NCI-H2196 treated with DMSO at 0.1 percent for 48 hours (cell line): ENCODE measurements at regions not wholly inside any gene's neighbourhood (a gene's known extent, or its start where the extent isn't known, plus 50 kb on each side); places are given as distances from the start of the nearest gene placed in this dataset.

Experiments
- DNase-seq: peaks from one replicate; lab custom pipeline; 2025; ENCODE audit not compliant: unreplicated experiment; lab: John Stamatoyannopoulos, UW

DNA sequence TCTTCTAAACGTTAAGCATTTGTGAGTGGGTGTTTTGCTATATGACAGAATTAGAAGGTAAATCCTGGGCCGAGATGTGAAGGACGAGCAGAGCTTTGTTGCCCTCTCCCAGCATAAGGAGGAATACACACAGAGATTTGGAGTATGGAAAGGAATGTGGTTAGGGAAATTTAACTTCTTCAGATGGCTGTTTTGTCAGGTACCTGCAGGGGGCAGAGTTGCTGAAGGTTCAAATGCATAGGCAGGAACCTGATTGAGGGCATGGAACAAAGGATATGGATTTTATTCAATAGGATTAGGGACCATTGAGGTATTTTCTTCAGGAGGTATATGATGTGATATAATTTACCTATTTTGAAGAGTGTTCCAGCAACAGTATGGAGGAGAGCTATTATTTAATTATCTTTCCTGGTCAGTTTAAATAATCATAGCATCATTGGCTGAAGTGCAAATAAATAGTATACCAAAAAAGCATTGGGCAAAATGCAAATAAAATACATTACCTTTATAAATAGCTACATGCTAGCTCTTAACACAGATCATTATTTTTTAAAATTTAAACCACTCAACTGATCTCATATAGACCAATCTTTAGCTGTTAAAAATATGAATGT is 143.6 kb downstream of the SLIT2 start:
- DNase-seq, result no peak

DNA sequence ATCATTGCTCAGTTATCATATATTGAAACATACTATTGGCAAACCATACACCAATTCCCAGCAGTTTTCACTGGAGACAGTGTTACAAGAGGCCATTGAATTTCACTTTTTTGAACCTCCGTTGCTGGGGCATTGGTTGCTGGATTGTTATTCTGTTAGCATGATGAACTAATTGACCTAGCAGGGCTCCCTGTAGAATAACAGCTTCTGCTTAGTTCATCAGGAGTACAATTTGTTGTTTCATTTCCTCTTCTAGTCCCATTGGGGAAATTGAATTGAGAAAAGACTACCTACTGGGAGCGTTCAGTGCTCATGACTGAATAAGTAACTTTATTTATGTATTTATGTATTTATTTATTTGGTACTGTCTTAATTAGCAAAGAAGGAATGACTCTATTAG is 151.6 kb downstream of the SLIT2 start:
- no peak for DNase-seq

DNA sequence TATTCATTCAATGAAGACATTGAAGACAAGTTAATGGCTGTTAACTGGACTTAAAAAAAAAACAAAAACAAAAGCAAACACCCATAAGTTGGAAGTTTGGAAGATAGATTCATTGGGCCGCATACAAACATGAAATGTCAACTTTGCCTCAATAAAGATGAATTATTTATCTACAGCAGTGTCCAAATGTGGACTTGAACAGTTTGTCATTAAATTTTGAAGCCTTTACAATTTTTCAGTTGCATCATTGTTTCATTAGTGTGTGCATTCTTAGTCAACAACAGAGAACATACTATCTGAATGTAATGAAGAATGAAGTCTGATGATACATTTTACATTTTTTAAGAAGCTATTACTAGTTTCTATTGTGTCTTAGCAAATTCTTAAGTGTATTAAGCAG is 152.1 kb downstream of the SLIT2 start:
- no peak for DNase-seq

DNA sequence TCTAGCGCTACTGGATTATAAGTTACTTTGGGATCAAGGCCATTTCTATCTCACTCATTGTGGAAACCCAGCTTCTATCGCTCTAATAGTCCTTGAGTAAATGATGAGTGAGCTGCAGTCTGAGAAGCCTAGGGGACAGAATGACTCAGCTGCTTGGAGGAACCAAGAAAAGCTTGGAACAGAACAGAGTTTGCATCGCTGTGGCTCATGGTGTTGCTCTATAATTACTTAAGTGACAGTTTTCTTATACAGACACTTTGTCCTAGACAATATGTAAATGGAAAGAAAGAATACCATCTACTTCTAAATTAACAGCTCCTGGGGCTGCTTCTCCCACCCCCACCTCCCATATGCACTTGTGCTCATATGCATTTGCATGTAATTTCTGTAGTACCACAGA is 156.9 kb downstream of the SLIT2 start:
- DNase-seq, result no peak

DNA sequence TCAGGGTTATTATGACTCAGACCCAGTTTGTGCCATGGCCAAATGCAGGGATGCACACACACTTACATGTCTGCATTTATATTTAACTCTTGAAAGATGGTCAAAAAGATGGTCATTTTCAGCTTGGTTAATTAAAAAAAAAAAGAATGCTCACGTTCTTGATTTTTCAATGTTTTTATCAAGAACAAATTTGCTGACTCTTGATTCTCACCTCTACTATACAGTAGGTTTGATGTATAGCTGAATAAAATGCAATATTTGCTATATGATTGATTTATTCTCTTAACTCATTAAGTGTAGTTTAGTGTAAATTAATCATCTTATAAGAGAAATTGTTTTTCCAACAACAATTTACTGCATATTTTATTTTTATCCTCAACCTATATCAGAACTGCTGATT is 160.4 kb downstream of the SLIT2 start:
- DNase-seq, result no peak

DNA sequence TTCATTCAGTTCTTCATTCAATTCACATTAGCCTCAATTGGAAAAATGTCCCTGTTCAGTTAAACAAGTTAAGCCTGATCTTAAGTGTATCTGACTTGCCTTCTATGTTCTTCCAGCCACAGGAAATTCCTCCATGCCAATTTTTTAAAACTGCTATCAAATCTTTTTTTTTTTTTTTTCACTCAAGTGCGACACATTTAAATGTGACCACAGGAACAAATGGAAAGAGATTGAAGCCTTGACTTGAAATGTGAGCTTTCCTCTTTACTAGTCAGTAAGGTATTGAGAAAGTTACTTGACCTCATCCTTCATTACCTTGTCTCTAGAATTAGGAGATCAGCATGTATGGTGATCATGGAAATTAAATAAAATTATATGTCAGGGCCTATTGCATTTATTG is 165.1 kb downstream of the SLIT2 start:
- DNase-seq, result no peak

DNA sequence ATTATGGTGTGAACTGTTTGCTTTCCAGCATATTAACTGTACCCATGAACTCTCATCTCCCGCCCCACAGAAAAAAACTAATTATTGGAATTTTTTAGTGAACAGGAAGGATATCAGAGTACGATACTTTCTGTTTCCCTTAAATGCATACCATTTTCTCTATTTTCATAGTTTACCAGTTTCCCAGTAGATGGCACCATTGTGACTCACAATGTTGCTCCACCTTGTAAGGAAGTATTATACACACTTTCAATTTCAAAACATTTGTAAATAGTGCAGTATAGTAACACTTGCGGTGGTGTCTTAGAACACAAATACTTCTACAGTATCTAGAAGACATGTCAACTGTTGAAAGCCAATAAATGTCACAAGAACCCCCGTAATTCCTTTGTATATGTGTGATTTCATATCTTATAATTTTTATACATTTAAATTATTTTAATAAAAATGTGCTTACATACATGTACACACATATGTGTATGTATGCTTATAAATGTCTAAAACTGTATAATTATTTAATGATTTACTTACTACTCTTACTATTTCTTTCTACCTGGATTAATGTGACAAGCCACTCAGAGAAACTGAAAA is 167.3 kb downstream of the SLIT2 start:
- DNase-seq, result no peak

DNA sequence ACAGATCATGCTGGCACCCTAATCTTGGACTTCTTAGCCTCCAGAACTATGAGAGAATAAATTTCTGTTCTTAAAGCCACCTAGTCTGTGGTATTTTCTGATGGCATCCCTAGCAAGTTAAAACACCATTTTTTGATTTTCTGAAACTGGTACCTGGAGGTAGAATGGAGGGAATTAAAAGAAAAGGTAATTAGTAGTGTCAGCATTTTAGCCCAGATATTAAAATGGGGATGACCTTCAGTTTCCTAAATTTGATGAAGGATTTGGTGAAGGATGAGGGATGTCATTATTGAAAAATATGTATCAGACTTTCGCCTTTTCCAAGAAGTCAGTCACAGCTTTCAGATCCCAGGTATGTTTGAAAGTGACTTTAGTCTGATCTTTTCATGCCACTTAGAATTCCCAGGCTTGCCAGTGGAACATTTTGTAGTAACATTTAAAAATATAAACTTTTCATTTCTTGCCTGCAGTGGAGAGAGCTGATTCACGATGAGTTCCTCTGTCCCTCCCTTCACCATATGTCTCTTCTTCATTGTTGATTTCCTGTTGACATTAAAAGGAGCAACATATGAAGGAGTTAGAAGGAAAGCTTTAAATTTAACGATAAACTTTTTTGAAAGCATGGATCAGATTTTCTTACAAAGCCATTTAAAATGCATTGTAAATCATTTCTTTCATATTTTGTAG is 169.4 kb downstream of the SLIT2 start:
- DNase-seq, result no peak

DNA sequence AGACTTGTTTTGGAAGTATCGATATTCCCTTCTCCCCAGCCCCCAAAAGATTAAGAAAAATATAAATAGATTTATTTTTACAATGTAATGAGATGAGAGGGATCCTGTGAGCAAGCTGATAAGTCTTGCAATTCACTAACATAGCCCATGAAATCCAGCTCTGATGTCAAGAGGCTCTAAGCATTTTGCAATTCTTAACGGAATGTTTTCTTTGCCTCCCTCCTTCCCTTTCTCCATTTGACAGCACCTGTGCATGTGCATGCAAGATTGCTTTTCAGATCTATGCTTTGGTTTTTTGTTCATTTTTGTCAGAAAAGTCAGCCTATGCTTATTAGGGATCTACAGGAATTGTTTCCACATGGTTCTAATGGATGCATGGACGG is 169.9 kb downstream of the SLIT2 start:
- DNase-seq, result no peak

DNA sequence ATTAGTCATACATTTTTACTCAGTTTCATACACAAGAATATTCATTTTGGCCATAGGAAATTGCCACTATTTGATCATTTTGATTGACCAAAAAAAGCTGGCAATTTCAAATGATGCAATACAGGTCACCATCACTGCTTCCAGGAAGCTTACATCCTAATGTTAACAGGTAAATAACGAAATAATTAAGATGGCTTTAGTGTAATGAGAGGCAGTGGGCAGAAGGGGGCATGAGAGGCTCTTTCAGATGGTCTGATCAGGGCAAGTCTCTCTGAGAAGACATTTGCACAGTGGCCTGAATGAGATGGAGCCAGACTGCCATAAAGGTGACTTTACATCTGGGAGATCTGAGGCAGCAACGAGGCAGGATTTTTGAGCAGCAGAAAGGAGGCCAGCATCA is 170.7 kb downstream of the SLIT2 start:
- peak; percentile 18 for DNase-seq

DNA sequence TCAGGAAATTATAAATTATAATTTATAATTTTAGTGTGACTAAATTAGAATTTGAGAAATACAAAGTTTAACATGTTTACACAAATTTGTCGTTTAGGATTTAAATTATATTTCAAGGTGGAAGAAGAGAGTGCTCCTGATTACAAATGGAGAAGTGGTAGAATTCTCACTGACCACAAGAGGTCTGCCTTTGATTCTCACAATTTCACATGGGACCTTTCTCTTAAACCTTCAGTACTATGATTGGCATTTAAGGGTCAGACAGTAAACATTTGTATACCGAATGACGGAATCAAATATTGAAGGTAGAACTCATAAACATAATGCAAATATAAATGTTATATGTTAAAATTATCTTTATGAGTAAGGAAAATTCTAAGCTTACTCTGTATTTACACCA is 171.7 kb downstream of the SLIT2 start:
- DNase-seq, result no peak

DNA sequence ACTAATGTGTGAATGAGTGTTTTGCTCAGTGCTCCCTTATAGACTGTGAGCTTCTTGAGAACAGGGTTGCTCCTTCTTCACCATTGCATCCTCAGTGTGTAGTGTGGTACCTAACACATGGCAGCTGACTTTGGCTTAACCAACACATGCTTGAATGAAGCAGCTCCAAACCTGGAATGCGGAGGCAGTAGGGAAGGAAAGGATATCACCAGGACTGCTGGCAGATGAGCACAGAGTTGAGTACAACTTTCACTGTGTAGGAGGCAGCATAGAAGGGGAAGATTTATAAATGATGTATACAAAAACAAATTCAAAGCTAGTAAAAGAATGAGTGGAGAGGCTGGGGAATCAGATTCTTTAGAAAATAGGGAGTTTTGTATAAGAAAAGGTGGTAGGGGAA is 174.3 kb downstream of the SLIT2 start:
- no peak for DNase-seq

DNA sequence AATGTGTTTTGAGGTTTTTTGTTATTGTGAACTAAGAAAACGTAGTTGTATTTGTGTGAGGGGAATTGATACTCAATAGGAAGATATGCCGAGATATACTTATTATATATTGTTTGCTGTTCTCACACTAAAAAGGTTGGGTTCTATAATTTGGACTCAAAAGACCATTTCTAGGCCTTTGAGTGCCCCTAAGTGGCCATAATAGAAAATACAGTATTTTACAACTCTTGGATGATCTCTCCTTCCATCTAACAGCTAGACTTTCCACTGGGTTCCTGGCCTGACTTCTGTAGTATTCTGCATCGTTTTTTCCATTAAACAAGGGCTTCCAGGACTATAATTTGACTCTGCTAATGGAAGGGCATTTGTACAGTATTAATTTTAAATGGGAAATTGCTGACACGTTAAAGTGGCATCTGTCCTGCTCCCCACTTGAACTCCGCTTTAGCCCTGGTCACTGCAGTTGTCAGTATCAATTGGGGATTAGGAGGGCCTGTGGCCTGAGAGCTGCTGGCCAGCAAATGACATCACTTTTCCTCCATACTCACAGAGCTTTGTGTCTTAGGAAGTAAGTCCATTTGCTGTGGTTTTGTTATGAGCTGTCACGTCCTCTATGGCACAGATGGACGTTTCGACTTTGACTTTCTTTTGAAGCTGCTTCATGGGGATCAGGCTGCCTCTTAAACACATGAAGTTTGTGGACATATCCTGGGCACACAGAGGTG is 176.9 kb downstream of the SLIT2 start:
- no peak for DNase-seq

DNA sequence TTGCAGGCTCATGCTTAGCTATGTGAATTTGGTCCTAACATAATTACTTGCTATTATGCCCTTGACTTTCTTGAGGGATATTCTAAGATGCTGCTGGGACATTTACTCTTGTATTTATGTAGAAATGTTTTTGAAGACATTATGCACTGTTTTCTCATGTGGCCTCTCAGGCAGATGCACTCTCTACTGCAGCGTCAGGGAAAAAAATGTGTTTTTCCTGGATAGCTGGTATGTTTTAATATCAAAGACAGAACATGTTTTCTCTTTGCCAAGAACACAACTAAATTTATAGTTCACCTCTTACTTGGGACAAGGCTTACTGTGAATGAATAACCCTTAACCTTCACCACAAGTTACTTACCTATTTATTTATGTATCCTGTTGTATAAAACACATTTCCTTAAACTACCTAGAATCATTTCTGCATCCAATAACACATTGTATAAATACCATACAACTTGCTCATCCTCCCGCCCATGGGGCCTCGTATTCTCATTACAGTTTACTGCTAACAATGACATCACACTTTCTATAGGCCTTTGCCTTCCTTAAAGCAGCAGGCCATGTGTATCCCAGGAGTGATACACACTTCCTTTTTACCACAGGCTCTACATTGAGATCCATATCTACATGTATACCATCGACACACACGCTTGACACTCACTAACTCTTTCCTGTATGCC is 178.7 kb downstream of the SLIT2 start:
- DNase-seq, result no peak

DNA sequence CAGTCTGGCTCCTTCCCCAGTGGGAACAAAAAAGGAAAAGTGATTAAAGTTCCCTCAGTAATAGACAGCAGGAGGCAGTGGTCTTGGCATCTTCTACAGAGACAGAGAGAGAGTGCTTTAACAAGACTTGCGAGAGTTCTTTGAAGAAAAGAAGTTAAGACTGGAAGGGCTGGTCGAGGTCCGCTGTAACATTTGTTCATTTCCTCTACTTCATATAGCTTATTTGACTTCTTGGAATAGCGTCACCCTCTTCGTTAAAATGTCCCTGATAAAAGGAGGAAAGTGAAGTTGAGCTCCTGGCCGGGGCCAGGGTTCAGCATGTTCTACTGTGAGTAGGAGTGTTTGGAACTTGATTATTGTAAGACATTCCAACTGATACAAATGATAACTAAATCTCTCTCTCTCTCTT is 179.8 kb downstream of the SLIT2 start:
- no peak for DNase-seq

DNA sequence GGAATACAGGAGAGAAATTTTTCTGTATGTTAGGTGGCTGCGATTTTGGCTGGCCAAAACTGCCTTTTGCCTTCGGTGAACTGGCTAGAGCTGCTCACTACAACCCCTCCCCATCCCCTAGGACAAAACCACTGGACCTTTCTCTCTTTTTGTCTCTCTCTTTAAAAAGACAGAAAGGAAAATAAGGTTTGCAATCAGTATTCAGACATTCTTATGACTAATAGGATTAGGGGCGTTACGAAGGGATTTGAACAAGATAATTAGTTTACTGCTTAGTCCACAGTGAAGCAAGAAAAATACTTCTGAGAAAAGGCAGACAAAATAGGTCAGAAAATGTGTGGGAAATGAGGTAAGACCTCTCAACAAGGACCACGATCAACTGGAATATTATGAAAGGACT is 180.4 kb downstream of the SLIT2 start:
- no peak for DNase-seq

DNA sequence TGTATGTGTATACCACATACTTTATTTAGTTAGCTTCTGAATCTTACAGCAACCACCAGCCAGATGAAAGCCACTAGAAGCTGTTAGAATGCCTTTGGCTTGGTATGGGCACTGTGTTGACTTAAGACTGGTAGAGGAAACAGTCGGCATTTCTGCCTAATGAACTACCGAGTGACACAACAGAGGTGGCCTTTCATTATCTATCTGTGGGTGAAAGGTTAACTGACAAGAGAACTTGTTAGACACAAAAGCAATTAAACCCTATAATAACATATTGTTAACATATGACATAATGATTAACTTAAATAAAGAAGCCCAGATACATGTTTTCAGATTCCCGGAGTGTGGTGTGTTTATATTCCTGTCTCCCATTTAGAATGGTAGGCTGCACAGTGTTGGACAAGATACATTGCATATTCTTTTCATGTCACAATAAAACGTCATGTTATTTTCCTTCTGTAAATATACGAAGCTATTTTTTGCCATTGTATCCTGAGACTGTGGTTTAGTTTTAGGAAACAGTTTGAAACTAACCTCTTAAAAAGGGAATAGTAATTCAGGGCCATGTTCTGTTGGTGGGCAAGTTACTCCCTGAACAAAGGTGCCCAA is 181.5 kb downstream of the SLIT2 start:
- DNase-seq, result no peak

DNA sequence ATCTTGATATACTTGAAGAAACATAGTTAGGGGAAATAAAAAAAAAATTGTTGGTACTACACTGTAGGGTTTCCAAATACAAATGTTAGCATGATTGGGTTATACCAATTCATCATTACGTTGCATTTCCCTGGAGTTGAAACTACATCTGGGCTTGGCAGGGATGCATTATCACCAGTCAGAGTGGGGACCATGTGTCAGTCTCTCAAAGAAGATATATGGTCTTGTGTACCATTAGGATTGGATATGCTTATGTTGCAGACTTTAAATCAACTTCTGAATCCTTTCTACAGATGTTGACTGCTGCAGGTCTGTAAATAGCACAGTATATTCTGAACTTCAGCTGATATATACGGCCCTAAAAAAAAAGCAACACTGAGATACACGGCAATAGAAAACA is 188.5 kb downstream of the SLIT2 start:
- DNase-seq, result no peak

DNA sequence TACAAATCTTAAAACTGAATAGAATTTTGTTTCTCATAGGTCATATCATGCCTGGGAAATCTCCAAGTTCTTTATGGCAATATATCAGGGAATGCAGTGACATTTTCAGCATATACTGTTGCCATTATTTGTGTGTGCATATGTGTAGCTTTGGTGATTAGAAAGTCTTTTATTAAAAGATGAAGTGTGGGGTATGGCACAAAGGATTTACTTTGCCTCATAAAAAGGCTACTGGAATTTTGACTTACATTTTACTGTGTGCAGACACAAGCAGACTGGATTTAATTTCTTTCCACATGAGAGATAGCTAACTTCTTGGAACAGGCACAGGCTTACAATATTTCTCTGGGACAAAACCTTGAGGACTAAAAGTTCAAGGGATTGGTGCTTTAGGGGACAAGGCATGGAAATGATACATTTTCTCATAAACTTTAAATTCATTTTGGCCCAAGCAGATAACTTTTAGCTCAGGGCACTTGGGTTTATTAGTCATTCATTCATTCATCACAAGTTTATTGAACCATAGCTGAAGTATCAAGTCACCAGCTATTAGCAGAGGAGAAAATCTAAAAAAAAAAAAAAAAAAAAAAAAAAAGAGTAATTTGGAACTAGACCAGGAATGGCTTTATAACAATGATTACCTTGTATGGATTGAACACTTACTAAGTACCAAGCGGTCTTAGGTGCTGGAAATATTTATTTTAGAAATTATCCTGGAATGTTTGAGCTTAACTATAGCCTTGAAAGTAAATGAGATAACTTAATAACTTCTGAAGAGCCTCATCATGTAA is 191.5 kb downstream of the SLIT2 start:
- no peak for DNase-seq

DNA sequence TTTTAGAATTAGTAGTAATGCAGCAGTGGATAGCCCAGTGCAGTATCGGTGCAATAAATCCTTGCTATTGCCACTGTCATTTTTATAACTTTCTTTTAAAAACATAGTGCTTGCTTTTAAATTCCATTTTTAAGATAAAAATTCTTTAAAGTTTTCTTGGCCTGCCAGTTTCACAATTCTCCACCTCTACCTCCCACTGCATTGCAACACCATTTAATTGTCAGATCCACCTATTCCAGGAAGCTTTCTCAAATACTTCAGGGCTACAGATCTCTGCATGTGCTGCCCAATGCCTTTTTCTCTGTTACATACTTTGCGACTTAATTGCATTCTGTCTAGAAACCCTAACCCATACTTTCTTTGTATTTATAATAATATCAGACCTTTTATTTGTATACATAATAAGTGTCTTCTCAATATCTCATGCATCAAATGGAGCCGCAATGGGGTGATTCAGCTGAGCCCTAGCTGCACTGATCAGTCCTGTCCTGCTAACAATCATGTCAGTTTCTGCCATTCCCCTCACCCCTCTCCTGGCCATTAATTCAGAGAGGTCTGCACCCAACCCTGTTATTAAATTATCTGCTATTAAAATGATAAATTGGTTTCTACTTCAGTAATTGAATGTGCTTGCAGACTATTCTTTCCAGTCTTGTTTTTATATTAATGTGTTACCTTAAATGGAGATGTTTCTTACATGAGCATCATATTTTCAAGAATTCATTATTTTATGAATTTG is 193.1 kb downstream of the SLIT2 start:
- DNase-seq, result no peak
